MM.1S (cell line): ENCODE measurements at regions not wholly inside any gene's neighbourhood (a gene's known extent, or its start where the extent isn't known, plus 50 kb on each side); places are given as distances from the start of the nearest gene placed in this dataset.

Source experiments
- DNase-seq: peaks from one replicate; pipeline ENCODE4 v3.0.0-alpha.2; 2015
- H2AFZ ChIP-seq: fragments of 300-600 bp; sonication (generic); 2 replicates; pipeline ENCODE4 v1.6.0; 2016; ENCODE audit warnings: antibody characterized with exemption, low read length
- H3F3A ChIP-seq: fragments of 300-600 bp; sonication (generic); 2 replicates; pipeline ENCODE4 v1.6.1; 2016; ENCODE audit warnings: mild to moderate bottlenecking, antibody characterized with exemption, low read length, moderate library complexity, mixed read lengths; ENCODE audit not compliant: insufficient read depth
- H3K27ac ChIP-seq: fragments of 300-600 bp; sonication (generic); 2 replicates; pipeline ENCODE4 v1.5.1; 2016; ENCODE audit warnings: mild to moderate bottlenecking, low read length
- H3K27me3 ChIP-seq: fragments of 300-600 bp; sonication (generic); replicated peaks from 2 replicates; pipeline ENCODE4 v1.6.0; 2016; ENCODE audit warnings: low read length; ENCODE audit not compliant: insufficient read depth
- H3K36me3 ChIP-seq: fragments of 300-600 bp; sonication (generic); replicated peaks from 2 replicates; pipeline ENCODE4 v1.6.1; 2016; ENCODE audit warnings: mild to moderate bottlenecking, low read length, mixed read lengths; ENCODE audit not compliant: insufficient read depth
- H3K4me1 ChIP-seq: fragments of 300-600 bp; sonication (generic); 2 replicates; pipeline ENCODE4 v1.6.1; 2016; ENCODE audit warnings: low read length, mixed read lengths
- H3K4me2 ChIP-seq: fragments of 300-600 bp; sonication (generic); 2 replicates; pipeline ENCODE4 v1.6.0; 2016; ENCODE audit warnings: low read depth, low read length
- H3K4me3 ChIP-seq: fragments of 300-600 bp; sonication (generic); 2 replicates; pipeline ENCODE4 v1.5.1; 2016; ENCODE audit warnings: low read length, mixed read lengths
- H3K79me2 ChIP-seq: fragments of 300-600 bp; sonication (generic); 2 replicates; pipeline ENCODE4 v1.6.1; 2016; ENCODE audit warnings: mixed run types, low read length, mixed read lengths
- H3K9ac ChIP-seq: fragments of 300-600 bp; sonication (generic); 2 replicates; pipeline ENCODE4 v1.6.1; 2016; ENCODE audit warnings: low read length, mixed read lengths
- H3K9me2 ChIP-seq: fragments of 300-600 bp; sonication (generic); replicated peaks from 2 replicates; pipeline ENCODE4 v1.6.1; 2016; ENCODE audit warnings: mild to moderate bottlenecking, low read length, mixed read lengths; ENCODE audit not compliant: insufficient read depth
- H3K9me3 ChIP-seq: fragments of 300-600 bp; sonication (generic); replicated peaks from 2 replicates; pipeline ENCODE4 v1.6.1; 2016; ENCODE audit warnings: mild to moderate bottlenecking, low read length, mixed read lengths; ENCODE audit not compliant: insufficient read depth
- H4K20me1 ChIP-seq: fragments of 300-600 bp; sonication (generic); 2 replicates; pipeline ENCODE4 v1.6.1; 2016; ENCODE audit warnings: mild to moderate bottlenecking, low read length, moderate library complexity, mixed read lengths; ENCODE audit not compliant: insufficient read depth
- CTCF ChIP-seq: fragments of 300-600 bp; sonication (generic); IDR thresholded peaks from 2 replicates; pipeline ENCODE4 v1.5.1; 2016; ENCODE audit warnings: antibody characterized with exemption, low read length, mixed read lengths
- EZH2 ChIP-seq: fragments of 300-600 bp; sonication (generic); optimal IDR thresholded peaks from 2 replicates; pipeline ENCODE3; 2017; ENCODE audit warnings: low read depth, mild to moderate bottlenecking, antibody characterized with exemption, low read length, mixed read lengths
- EZH2phosphoT487 ChIP-seq: fragments of 300-600 bp; sonication (generic); IDR thresholded peaks from 2 replicates; pipeline ENCODE4 v1.6.1; 2018; ENCODE audit warnings: antibody characterized with exemption, low read length

- no peaks in the 10 kb centered on the region for H3K4me1 ChIP-seq
- DNase-seq: no peak
- H3K9me2 ChIP-seq: no peaks in the 10 kb centered on the region
- H3K79me2 ChIP-seq: no peaks in the 10 kb centered on the region
- no peaks in the 10 kb centered on the region for H3K9me3 ChIP-seq
- no peak overlapping the region for H2AFZ ChIP-seq
- H3K27ac ChIP-seq: no peak overlapping the region
- H3K36me3 ChIP-seq: no peaks in the 10 kb centered on the region
- H3K9ac ChIP-seq: no peak overlapping the region
- H4K20me1 ChIP-seq: no peaks in the 10 kb centered on the region
- no peak overlapping the region for H3K4me2 ChIP-seq
- no peak overlapping the region for H3K4me3 ChIP-seq
- TF ChIP-seq CTCF (no peak), EZH2phosphoT487 (no peak), EZH2 (no peak)
- no peaks in the 10 kb centered on the region for H3K27me3 ChIP-seq
- no peaks in the 10 kb centered on the region for H3F3A ChIP-seq
Measured at GRCh38 chr5:51275428-51275827, 107.8 kb upstream of the ISL1 start.

GRCh38 chr5:51276250-51276649 is 107.0 kb upstream of the ISL1 start:
- no peaks in the 10 kb centered on the region for H3K9me3 ChIP-seq
- H3K36me3 ChIP-seq: no peaks in the 10 kb centered on the region
- no peaks in the 10 kb centered on the region for H4K20me1 ChIP-seq
- no peaks in the 10 kb centered on the region for H3K79me2 ChIP-seq
- H3K9me2 ChIP-seq: no peaks in the 10 kb centered on the region
- DNase-seq: no peak
- H2AFZ ChIP-seq: no peak overlapping the region
- no peak overlapping the region for H3K4me2 ChIP-seq
- no peak overlapping the region for H3K4me3 ChIP-seq
- no peaks in the 10 kb centered on the region for H3K27me3 ChIP-seq
- TF ChIP-seq EZH2phosphoT487: no peak
- TF ChIP-seq CTCF: no peak
- TF ChIP-seq EZH2: no peak
- H3F3A ChIP-seq: no peaks in the 10 kb centered on the region
- no peak overlapping the region for H3K27ac ChIP-seq
- no peak overlapping the region for H3K9ac ChIP-seq
- no peaks in the 10 kb centered on the region for H3K4me1 ChIP-seq

- H3K79me2 ChIP-seq: no peaks in the 10 kb centered on the region
- no peak overlapping the region for H3K27ac ChIP-seq
- no peaks in the 10 kb centered on the region for H3K9me2 ChIP-seq
- no peaks in the 10 kb centered on the region for H3K9me3 ChIP-seq
- no peak overlapping the region for H3K4me3 ChIP-seq
- no peaks in the 10 kb centered on the region for H3K27me3 ChIP-seq
- no peak overlapping the region for H2AFZ ChIP-seq
- DNase-seq: no peak
- no peaks in the 10 kb centered on the region for H3K4me1 ChIP-seq
- no peaks in the 10 kb centered on the region for H3F3A ChIP-seq
- H4K20me1 ChIP-seq: no peaks in the 10 kb centered on the region
- H3K9ac ChIP-seq: no peak overlapping the region
- TF ChIP-seq EZH2 (no peak), EZH2phosphoT487 (no peak), CTCF (no peak)
- H3K4me2 ChIP-seq: no peak overlapping the region
- no peaks in the 10 kb centered on the region for H3K36me3 ChIP-seq
Measured at GRCh38 chr5:51278539-51278938, 104.7 kb upstream of the ISL1 start.
